ENCODE measurements at regions not wholly inside any gene's neighbourhood (a gene's known extent, or its start where the extent isn't known, plus 50 kb on each side); places are given as distances from the start of the nearest gene placed in this dataset.

DNA sequence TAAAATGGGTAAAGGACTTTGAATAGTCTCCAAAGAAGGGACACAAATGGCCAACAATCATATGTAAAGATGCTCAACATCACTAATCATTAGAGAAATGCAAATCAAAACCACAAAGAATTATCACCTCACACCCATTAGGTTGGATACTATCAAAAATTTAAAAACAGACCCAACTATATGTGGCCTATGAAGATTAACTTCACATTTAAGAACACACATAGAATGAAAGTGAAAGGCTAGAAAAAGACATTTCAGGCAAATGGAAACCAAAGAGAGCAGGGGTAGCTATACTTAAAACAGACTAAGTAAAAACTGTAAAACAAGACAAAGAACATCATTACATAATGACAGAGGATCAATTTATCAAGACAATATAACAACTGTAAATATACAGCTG is 53.5 kb upstream of the ASPRV1 start:
- DNase-seq (ENCODE audit: low read depth), result no peak
- no peak overlapping the region for H3K4me3 ChIP-seq (ENCODE audit: low read depth, low read length)
- TF ChIP-seq, protein P1, sequence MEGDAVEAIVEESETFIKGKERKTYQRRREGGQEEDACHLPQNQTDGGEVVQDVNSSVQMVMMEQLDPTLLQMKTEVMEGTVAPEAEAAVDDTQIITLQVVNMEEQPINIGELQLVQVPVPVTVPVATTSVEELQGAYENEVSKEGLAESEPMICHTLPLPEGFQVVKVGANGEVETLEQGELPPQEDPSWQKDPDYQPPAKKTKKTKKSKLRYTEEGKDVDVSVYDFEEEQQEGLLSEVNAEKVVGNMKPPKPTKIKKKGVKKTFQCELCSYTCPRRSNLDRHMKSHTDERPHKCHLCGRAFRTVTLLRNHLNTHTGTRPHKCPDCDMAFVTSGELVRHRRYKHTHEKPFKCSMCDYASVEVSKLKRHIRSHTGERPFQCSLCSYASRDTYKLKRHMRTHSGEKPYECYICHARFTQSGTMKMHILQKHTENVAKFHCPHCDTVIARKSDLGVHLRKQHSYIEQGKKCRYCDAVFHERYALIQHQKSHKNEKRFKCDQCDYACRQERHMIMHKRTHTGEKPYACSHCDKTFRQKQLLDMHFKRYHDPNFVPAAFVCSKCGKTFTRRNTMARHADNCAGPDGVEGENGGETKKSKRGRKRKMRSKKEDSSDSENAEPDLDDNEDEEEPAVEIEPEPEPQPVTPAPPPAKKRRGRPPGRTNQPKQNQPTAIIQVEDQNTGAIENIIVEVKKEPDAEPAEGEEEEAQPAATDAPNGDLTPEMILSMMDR (conservative IDR thresholded peaks at IDR 0.05; ENCODE audit: low read depth, low read length), result no peak

DNA sequence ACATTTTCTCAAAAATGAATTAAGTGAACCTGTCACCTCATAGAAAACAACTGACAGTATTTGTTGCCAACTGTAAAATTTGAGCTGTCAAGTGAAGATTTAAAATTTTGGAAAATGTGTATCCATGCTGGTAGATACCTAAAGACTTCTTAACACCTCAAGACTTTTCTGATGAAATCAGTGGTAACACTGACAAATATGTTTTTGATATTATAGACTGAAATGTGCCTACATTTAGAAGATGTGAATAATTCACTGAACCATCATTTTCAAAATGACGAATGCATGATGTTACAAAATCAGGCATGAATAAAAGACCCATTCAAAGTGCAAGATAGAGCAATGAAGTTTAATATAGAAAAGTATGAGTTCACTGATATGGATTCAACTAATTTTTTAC is 51.5 kb upstream of the ASPRV1 start:
- no peak overlapping the region for H3K4me3 ChIP-seq (ENCODE audit: low read depth, low read length)
- DNase-seq (ENCODE audit: low read depth), result no peak
- TF ChIP-seq, protein P1 (conservative IDR thresholded peaks at IDR 0.05; ENCODE audit: low read depth, low read length), result no peak

DNA sequence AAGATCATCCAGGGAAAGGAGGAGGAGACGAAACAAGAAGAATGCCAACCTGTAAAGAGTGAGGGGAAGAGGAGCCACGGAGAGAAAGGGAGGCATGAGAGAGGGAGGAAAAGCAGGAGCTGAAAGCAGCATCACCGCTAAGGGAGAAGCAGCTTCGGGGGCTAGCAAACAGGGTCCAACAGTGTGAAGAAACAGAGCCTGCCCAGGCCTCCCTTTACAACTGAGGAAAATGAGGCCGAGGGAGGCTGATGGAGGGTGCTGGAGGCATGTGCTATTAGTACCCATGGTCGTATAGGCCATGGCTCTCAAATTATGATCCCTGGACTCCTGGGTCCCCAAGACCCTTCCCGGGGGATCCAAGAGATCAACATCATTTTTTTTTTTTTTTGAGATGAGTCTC is 50.4 kb upstream of the ASPRV1 start:
- no peak for DNase-seq (ENCODE audit: low read depth)
- TF ChIP-seq, protein P1 (conservative IDR thresholded peaks at IDR 0.05; ENCODE audit: low read depth, low read length), result no peak
- no peak overlapping the region for H3K4me3 ChIP-seq (ENCODE audit: low read depth, low read length)

DNA sequence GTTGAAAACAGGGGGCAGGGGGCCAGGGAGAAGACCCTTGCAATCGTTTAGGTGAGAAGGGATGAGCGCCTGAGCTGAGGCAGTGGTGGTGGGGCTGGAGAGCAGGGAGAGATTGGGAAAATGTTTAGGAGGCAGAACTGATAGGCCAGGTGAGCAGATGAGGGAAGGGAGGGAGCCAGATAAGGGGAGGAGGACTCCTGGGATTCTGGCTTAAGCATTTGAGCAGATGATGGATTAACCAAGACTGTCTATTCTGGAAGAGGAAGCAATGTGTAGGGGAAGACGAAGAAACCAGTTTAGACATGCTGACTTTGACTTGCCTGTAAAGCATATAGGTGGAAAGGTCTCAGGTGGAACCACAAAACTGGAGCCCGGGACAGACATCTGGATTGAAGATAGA is 49.9 kb upstream of the ASPRV1 start:
- no peak for DNase-seq (ENCODE audit: low read depth)
- TF ChIP-seq, protein P1 (conservative IDR thresholded peaks at IDR 0.05; ENCODE audit: low read depth, low read length), result no peak
- H3K4me3 ChIP-seq (ENCODE audit: low read depth, low read length), result no peak overlapping the region
